HG03103 (cell line): ENCODE measurements at regions not wholly inside any gene's neighbourhood (a gene's known extent, or its start where the extent isn't known, plus 50 kb on each side); places are given as distances from the start of the nearest gene placed in this dataset.
"Not testable (repeated sequence)": the region's sequence is repeated elsewhere in the genome, so short reads cannot be mapped to it uniquely, and the experiment has no call there.

Experiments
- ATAC-seq: cut with Tn5 transposase; IDR thresholded peaks from one replicate; pipeline ENCODE4 v1.9.1; 2021; ENCODE audit warnings: low read depth; ENCODE audit not compliant: unreplicated experiment

GRCh38 chr16:88298181-88298832, 84.5 kb upstream of the ZNF469 start:
- no peak for ATAC-seq

- no peak for ATAC-seq
Observed at GRCh38 chr16:88298833-88299745, 83.7 kb upstream of the ZNF469 start.

- no peak for ATAC-seq
Observed at GRCh38 chr16:88299751-88300462, 82.9 kb upstream of the ZNF469 start.

GRCh38 chr16:88300463-88300835, 82.3 kb upstream of the ZNF469 start:
- no peak for ATAC-seq

- ATAC-seq, result no peak
Observed at GRCh38 chr16:88301431-88301830, 81.3 kb upstream of the ZNF469 start.

- ATAC-seq, result no peak
Observed at GRCh38 chr16:88301886-88302285, 80.9 kb upstream of the ZNF469 start.

GRCh38 chr16:88302666-88303065, 80.1 kb upstream of the ZNF469 start:
- no peak for ATAC-seq

GRCh38 chr16:88303405-88303804, 79.4 kb upstream of the ZNF469 start:
- ATAC-seq, result no peak

GRCh38 chr16:88303890-88304819, 78.6 kb upstream of the ZNF469 start:
- ATAC-seq, result no peak

GRCh38 chr16:88305176-88305575, 77.6 kb upstream of the ZNF469 start:
- no peak for ATAC-seq

- no peak for ATAC-seq
Observed at GRCh38 chr16:88306411-88306810, 76.3 kb upstream of the ZNF469 start.

GRCh38 chr16:88306860-88307545, 75.8 kb upstream of the ZNF469 start:
- ATAC-seq, result no peak

GRCh38 chr16:88308441-88309173, 74.2 kb upstream of the ZNF469 start:
- no peak for ATAC-seq

- no peak for ATAC-seq
Observed at GRCh38 chr16:88309174-88309907, 73.4 kb upstream of the ZNF469 start.

- no peak for ATAC-seq
Observed at GRCh38 chr16:88309908-88310265, 72.9 kb upstream of the ZNF469 start.

GRCh38 chr16:88310796-88311605, 71.8 kb upstream of the ZNF469 start:
- ATAC-seq, result no peak

- ATAC-seq, result not testable (repeated sequence)
Observed at GRCh38 chr16:88311860-88312259, 70.9 kb upstream of the ZNF469 start.

- no peak for ATAC-seq
Observed at GRCh38 chr16:88312732-88313131, 70.0 kb upstream of the ZNF469 start.
